Hematopoietic multipotent progenitor cell treated with erythropoietin and hydrocortisone succinate and interleukin-3 and kit ligand, for 6 days (in vitro differentiated cells): ENCODE measurements at regions not wholly inside any gene's neighbourhood (a gene's known extent, or its start where the extent isn't known, plus 50 kb on each side); places are given as distances from the start of the nearest gene placed in this dataset.

Experiments
- DNase-seq: peaks from one replicate; pipeline ENCODE4 v3.0.0-alpha.2; 2015

DNA sequence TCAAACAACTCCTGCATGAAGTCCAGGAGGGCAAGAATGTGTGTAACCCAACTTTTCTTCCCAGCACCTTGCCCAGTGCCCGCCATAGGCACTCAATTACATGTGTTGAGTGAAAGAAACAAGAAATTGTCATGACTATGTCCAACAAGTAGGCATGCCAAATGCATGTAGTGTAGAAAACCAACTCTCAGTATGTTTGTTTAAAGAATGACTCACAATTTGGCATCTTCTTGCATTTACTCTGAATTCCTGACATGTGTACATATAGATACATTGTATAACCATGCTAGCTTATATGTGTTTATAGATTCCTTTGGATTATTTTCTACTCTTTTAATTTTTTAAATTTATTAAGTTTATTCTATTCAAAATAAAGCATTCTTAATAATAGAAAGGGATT lies 305.0 kb downstream of the EFNB2 start:
- no peak for DNase-seq

GRCh38 chr13:106225126-106225525 lies 310.3 kb downstream of the EFNB2 start:
- no peak for DNase-seq

- no peak for DNase-seq
Observed at GRCh38 chr13:106220211-106220610, 315.3 kb downstream of the EFNB2 start.

- no peak for DNase-seq
Observed at GRCh38 chr13:106213028-106213757, 322.3 kb downstream of the EFNB2 start.

DNA sequence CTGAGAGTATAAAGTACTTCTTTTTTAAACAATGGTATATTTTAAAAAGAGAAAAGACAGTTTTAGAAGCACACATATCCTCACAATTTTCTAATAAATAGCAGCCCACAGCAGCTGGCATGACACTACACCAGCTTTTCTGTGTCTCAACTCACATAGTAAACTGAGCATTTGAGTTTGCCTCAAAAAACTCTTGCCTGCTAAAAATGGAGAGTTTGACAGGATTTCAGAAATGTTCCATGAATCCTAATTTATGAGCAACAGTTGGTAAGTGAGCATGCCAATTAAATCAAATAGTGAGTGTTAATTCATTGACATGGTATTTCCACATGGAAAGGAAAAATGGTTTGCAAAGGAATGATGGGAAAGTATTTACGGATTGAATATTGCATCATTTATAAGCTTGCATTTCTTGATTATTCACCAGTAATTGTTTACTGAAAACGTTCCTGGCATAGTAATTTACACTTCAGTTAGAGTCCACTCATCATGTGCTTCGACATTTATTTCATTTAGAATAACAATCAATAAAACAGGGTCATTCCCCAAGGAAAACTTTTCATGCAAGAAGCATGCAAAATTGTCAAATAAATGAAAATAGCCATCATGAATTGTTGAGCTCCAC lies 323.0 kb downstream of the EFNB2 start:
- DNase-seq, result no peak

DNA sequence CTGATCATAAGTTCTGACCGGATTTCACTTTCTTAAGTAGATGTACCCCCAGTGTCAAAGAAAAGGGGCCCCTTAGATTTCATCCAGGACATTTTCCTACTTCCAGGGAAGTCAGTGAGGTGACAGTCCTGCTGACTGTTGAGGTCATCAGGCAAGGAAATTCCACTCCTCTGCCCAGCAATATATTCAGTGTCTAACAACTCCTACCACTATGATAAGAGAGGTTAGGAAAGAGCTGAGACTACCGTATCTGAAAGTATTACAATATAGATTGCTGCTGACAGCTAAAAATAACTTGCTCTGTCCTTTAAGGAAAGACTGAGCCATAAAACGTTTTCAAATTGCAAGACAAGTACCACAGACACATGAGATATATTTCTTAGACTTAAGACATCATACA lies 325.1 kb downstream of the EFNB2 start:
- DNase-seq, result no peak

DNA sequence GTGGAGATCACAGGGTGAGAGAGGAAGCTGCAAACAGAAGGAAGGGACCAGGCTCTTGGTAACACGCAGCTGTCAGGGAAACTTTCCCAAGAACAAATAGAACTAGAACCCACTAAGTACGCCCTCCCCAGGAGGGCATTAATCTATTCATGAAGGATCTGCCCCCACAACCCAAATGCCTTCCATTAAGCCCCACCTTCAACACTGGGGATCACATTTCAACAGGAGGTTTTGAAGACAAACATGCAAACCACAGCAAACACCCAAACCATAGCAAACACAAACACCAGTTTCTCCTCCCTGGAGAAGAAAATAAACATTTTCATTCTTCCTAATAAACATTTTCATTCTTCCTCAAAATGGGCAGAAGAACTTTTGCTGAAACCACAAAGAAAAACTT lies 329.6 kb downstream of the EFNB2 start:
- DNase-seq, result no peak

- no peak for DNase-seq
Observed at GRCh38 chr13:106197496-106197895, 338.0 kb downstream of the EFNB2 start.

GRCh38 chr13:106187501-106188095 lies 347.9 kb downstream of the EFNB2 start:
- DNase-seq, result no peak

GRCh38 chr13:106187101-106187500 lies 348.4 kb downstream of the EFNB2 start:
- no peak for DNase-seq

- no peak for DNase-seq
Observed at GRCh38 chr13:106186366-106187030, 349.0 kb downstream of the EFNB2 start.

GRCh38 chr13:106184790-106185189 lies 350.7 kb downstream of the EFNB2 start:
- no peak for DNase-seq

DNA sequence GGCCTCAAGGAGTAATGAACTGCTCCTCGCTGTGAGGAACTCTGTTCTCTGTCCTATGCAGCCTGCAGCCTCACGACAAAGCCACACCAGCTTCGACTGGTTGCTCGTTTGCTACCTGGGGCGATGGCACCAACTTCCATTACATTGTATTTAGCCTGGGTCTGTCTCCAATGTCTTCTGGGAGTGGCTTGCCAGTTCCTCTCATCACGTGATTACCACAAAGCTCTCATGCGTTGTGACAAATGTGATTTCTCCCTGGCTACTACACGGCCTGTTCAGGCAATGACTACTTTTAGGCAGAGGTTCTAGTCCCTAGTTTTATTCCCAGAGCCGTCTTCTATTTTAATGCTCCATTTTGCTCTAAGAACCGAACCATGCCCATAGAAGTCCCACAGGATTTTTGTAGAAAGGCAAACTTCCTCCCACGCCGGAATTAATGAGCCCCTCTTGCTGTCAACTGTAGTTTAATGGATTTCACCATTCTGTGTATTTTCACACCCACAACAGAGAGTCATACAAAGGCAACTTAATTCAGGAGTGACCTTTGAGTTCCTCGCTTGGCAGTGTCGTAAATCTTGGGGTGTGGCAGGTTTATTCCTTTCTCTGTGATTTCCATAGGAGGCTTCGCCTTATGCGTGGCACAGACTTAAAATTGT lies 351.9 kb downstream of the EFNB2 start:
- no peak for DNase-seq

DNA sequence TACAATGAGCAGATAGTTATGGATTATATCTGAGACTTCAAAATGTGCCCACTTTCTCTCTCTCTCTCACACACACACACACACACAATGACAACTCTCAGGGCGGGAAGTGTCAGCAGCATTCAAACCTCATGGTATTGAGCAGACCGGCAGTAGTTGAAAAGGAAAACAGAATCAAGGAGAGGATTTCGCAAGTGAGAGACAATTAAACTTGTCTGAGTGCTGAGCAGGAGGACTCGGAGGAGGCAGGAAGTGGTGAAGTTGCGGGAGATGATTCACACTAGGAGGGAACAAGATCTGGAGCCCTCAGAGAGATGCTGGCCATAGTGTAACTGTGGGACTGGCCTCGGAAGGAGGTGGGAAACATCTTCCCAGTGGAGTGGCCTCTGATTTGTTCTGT lies 353.1 kb downstream of the EFNB2 start:
- DNase-seq, result peak; percentile 3

DNA sequence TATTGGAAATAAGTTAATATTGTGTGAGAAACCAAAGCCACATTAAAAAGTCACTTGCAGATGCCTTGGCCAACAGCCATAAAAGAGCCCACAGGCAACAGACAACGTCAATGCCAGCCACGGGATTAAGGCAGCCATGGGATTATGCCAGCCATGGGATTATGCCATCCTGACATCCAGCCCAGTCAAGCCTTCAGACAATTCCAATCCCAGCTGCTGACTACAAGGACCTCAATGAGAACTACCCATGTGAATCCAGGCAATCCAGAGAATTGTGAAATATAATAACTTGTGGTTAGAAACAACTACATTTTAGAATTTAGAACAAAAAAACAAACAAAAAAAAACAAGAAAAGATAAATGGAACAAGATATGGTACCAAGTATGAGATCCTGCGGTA lies 356.6 kb downstream of the EFNB2 start:
- no peak for DNase-seq

- DNase-seq, result no peak
Observed at GRCh38 chr13:106177146-106177545, 358.3 kb downstream of the EFNB2 start.

DNA sequence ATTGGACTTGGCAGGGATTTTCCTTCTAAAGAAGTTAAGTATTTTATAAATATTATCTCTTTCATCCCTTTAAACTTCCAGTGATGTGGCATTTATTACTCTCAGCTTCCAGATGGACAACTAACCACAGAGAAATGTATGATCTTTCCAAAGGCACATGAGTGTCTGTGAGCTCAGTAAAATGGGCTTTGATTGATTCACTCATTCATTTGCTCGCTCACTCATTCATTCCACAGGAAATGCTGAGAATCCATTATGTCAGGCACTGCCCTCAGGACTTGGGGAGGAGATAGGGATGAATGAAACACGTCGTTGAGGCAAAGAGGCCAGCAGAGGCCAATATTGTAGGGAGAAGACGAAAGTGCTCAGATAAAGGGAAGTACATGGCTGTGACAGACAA lies 359.3 kb downstream of the EFNB2 start:
- DNase-seq, result no peak

GRCh38 chr13:106173891-106174610 lies 361.4 kb downstream of the EFNB2 start:
- DNase-seq, result no peak

GRCh38 chr13:106173346-106173745 lies 362.1 kb downstream of the EFNB2 start:
- no peak for DNase-seq

GRCh38 chr13:106172176-106172905 lies 363.1 kb downstream of the EFNB2 start:
- no peak for DNase-seq

DNA sequence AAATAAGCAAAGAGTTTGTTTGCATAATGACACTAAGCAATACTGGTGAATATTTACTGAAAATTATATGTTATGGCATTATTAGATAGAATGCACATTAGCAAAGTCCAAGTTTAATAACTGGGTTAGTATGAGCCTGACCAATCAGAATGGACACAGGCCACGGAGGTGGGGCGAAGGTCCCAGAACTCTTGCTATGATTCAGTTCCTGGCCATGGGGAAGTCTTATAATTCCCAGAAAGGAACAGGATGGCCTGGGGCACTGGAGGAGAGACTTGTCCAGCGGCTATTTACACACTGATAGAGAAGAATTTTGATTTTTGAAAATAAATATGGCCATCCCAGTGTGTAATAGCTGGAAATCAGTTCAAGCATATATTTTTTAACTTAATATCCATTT lies 372.0 kb downstream of the EFNB2 start:
- no peak for DNase-seq

- no peak for DNase-seq
Observed at GRCh38 chr13:106161146-106161545, 374.3 kb downstream of the EFNB2 start.
